Erythroblast (primary cell): ENCODE measurements at regions not wholly inside any gene's neighbourhood (a gene's known extent, or its start where the extent isn't known, plus 50 kb on each side); places are given as distances from the start of the nearest gene placed in this dataset.

Experiments used
- GATA1 ChIP-seq: IDR thresholded peaks from 2 replicates; pipeline ENCODE4 v1.6.1; 2011; ENCODE audit warnings: low read depth, mild to moderate bottlenecking, control low read depth, low read length, moderate library complexity
- POLR2A ChIP-seq: IDR thresholded peaks from 2 replicates; pipeline ENCODE4 v1.6.1; 2011; ENCODE audit warnings: mild to moderate bottlenecking, low read length

- TF ChIP-seq POLR2A: no peak
- TF ChIP-seq GATA1: no peak
These were observed 1536.8 kb downstream of the KCNT2 start for GRCh38 chr1:195071461-195071860.
